Liver (tissue), 8 donors: ENCODE measurements at regions not wholly inside any gene's neighbourhood (a gene's known extent, or its start where the extent isn't known, plus 50 kb on each side); places are given as distances from the start of the nearest gene placed in this dataset.

Experiments used
- DNase-seq: peaks from one replicate; pipeline ENCODE4 v3.0.0-alpha.2; 2017; ENCODE audit warnings: low spot score
- H3K27ac ChIP-seq, 2 donors: one replicate each; pipeline ENCODE4 v1.7.0; 2013; ENCODE audit warnings: inconsistent platforms in 2 of 2, low read length in 2 of 2, control low read depth in 1 of 2, low read depth in 1 of 2, mild to moderate bottlenecking in 1 of 2
- H3K27me3 ChIP-seq, 4 donors: one replicate each; pipeline versions ENCODE4 v1.6.1 to v1.7.0; 2013; ENCODE audit warnings: low read length in 3 of 4, inconsistent platforms in 1 of 4, mild to moderate bottlenecking in 1 of 4, moderate library complexity in 1 of 4; ENCODE audit not compliant: control insufficient read depth in 4 of 4, insufficient read depth in 4 of 4
- H3K36me3 ChIP-seq, 4 donors: one replicate each; pipeline versions ENCODE4 v1.6.1 to v1.7.0; 2013; ENCODE audit warnings: low read length in 3 of 4, mild to moderate bottlenecking in 3 of 4, low read depth in 1 of 4, moderate library complexity in 1 of 4; ENCODE audit not compliant: control insufficient read depth in 4 of 4, insufficient read depth in 3 of 4
- H3K4me1 ChIP-seq, 4 donors: one replicate each; pipeline versions ENCODE4 v1.6.1 to v1.7.0; 2013; ENCODE audit warnings: low read length in 3 of 4, mild to moderate bottlenecking in 3 of 4, moderate library complexity in 1 of 4; ENCODE audit not compliant: control insufficient read depth in 4 of 4, insufficient read depth in 4 of 4
- H3K4me3 ChIP-seq, 3 donors: one replicate each; pipeline versions ENCODE4 v1.6.1 to v1.7.0; 2013; ENCODE audit warnings: low read length in 3 of 3, control low read depth in 1 of 3, low read depth in 1 of 3, mild to moderate bottlenecking in 1 of 3
- H3K9ac ChIP-seq, 2 donors: one replicate each; pipeline ENCODE4 v1.7.0; 2013; ENCODE audit warnings: low read length in 2 of 2, mild to moderate bottlenecking in 2 of 2, moderate library complexity in 2 of 2, control low read depth in 1 of 2, low read depth in 1 of 2
- H3K9me3 ChIP-seq, 4 donors: one replicate each; pipeline versions ENCODE4 v1.6.1 to v1.7.0; 2013; ENCODE audit warnings: low read length in 3 of 4; ENCODE audit not compliant: control insufficient read depth in 4 of 4
- EGR1 ChIP-seq, 2 donors: IDR thresholded peaks; 2 replicates each; pipeline ENCODE4 v1.6.1; 2016 to 2018; ENCODE audit warnings: antibody characterized with exemption in 2 of 2, low read depth in 2 of 2
- FOXA1 ChIP-seq: IDR thresholded peaks from 2 replicates; pipeline ENCODE4 v1.6.1; 2016; ENCODE audit warnings: antibody characterized with exemption
- FOXA2 ChIP-seq: IDR thresholded peaks from 2 replicates; pipeline ENCODE4 v1.6.1; 2016; ENCODE audit warnings: antibody characterized with exemption
- GABPA ChIP-seq, 2 donors: IDR thresholded peaks in 1 of 2; conservative IDR thresholded peaks in 1 of 2; 2 replicates each; pipeline ENCODE4 v1.6.1; 2016; ENCODE audit warnings: antibody characterized with exemption in 2 of 2, mild to moderate bottlenecking in 1 of 2, moderate library complexity in 1 of 2
- HNF4A ChIP-seq, 2 donors: conservative IDR thresholded peaks; 2 replicates each; pipeline ENCODE4 v1.6.1; 2016; ENCODE audit warnings: antibody characterized with exemption in 2 of 2, mild to moderate bottlenecking in 2 of 2
- HNF4G ChIP-seq: IDR thresholded peaks from 2 replicates; pipeline ENCODE4 v1.6.1; 2016; ENCODE audit warnings: antibody characterized with exemption
- JUND ChIP-seq, 2 donors: IDR thresholded peaks; 2 replicates each; pipeline ENCODE4 v1.6.1; 2016; ENCODE audit warnings: antibody characterized with exemption in 2 of 2
- NR2F2 ChIP-seq: IDR thresholded peaks from 2 replicates; pipeline ENCODE4 v1.6.1; 2016; ENCODE audit warnings: antibody characterized with exemption
- RAD21 ChIP-seq, 2 donors: IDR thresholded peaks; 2 replicates each; pipeline ENCODE4 v1.6.1; 2016; ENCODE audit warnings: antibody characterized with exemption in 2 of 2, mild to moderate bottlenecking in 2 of 2
- RXRA ChIP-seq, 2 donors: IDR thresholded peaks; 2 replicates each; pipeline ENCODE4 v1.6.1; 2017 to 2018; ENCODE audit warnings: antibody characterized with exemption in 2 of 2, mild to moderate bottlenecking in 1 of 2
- SP1 ChIP-seq: IDR thresholded peaks from 2 replicates; pipeline ENCODE4 v1.6.1; 2018; ENCODE audit warnings: antibody characterized with exemption, mild to moderate bottlenecking
- TAF1 ChIP-seq: conservative IDR thresholded peaks from 2 replicates; pipeline ENCODE4 v1.6.1; 2016; ENCODE audit warnings: antibody characterized with exemption, mild to moderate bottlenecking
- YY1 ChIP-seq: IDR thresholded peaks from 2 replicates; pipeline ENCODE4 v1.6.1; 2016; ENCODE audit warnings: antibody characterized with exemption, mild to moderate bottlenecking
- WGBS: extraction: QIAGEN DNeasy Blood & Tissue Kit; methylation state at CpG from one replicate; pipeline ENCODE4 v1.1.7; 2013; 5-methylcytosine and 5-hydroxymethylcytosine counted together
- TF ChIP-seq, protein P1 (sequence below): IDR thresholded peaks from 2 replicates; pipeline ENCODE4 v1.6.1; 2016; ENCODE audit warnings: antibody characterized with exemption, mild to moderate bottlenecking
- TF ChIP-seq, protein P2 (sequence below): IDR thresholded peaks from 2 replicates; pipeline ENCODE4 v1.6.1; 2016; ENCODE audit warnings: antibody characterized with exemption
- TF ChIP-seq, protein P3 (sequence below): fragments of 150-350 bp; IDR thresholded peaks from 2 replicates; pipeline ENCODE4 v1.5.1; 2017; ENCODE audit warnings: improper control_type of control experiment, low read depth, low read length; ENCODE audit not compliant: missing input control
- TF ChIP-seq, protein P4 (sequence below): IDR thresholded peaks from 2 replicates; pipeline ENCODE4 v1.6.1; 2016; ENCODE audit warnings: antibody characterized with exemption
- TF ChIP-seq, protein P5 (sequence below): IDR thresholded peaks from 2 replicates; pipeline ENCODE4 v1.6.1; 2016; ENCODE audit warnings: antibody characterized with exemption
- donor health status: healthy.
- donor health status: healthy.
- donor health status: healthy.
- donor health status: healthy.
- donor health status: healthy.

DNA sequence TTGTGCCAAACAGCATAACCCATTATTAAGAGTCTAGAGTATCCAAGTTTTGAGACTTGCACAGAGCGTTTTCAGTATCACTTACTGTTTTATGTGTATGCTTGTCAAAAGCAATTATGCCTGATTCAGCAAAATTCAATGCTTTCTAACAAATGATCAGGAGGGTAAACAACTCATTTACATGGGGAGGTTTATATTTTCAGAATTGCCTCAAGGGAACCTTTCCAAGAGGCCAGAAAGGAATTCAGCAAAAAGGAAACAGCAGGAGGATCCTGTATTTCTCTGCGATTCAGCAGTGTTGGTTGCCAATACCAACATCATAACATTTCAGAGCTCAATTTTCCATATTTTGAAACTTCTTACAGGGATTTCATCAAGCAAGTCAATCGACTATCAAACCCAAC lies 69.3 kb upstream of the DAB2 start:
- no peaks in the 10 kb centered on the region for H3K36me3 ChIP-seq
- no peaks in the 10 kb centered on the region for H3K27me3 ChIP-seq
- 73% methylated on average over 3 of the region's 3 CpGs for WGBS
- no peaks in the 10 kb centered on the region for H3K4me1 ChIP-seq
- no peak for DNase-seq
- H3K4me3 ChIP-seq = no peak overlapping the region
- TF ChIP-seq GABPA (IDR thresholded peaks at IDR 0.05 in 1 of 2, conservative IDR thresholded peaks at IDR 0.05 in 1 of 2) (no peak), NR2F2 (no peak), RXRA (IDR thresholded peaks at IDR 0.05) (no peak), TAF1 (no peak), SP1 (no peak), JUND (IDR thresholded peaks at IDR 0.05) (no peak), RAD21 (IDR thresholded peaks at IDR 0.05) (no peak), HNF4G (no peak), YY1 (no peak), HNF4A (conservative IDR thresholded peaks at IDR 0.05) (no peak), FOXA2 (no peak), FOXA1 (no peak), EGR1 (IDR thresholded peaks at IDR 0.05; ENCODE audit: low read depth in 2 of 2) (no peak)
- TF ChIP-seq, protein P1, sequence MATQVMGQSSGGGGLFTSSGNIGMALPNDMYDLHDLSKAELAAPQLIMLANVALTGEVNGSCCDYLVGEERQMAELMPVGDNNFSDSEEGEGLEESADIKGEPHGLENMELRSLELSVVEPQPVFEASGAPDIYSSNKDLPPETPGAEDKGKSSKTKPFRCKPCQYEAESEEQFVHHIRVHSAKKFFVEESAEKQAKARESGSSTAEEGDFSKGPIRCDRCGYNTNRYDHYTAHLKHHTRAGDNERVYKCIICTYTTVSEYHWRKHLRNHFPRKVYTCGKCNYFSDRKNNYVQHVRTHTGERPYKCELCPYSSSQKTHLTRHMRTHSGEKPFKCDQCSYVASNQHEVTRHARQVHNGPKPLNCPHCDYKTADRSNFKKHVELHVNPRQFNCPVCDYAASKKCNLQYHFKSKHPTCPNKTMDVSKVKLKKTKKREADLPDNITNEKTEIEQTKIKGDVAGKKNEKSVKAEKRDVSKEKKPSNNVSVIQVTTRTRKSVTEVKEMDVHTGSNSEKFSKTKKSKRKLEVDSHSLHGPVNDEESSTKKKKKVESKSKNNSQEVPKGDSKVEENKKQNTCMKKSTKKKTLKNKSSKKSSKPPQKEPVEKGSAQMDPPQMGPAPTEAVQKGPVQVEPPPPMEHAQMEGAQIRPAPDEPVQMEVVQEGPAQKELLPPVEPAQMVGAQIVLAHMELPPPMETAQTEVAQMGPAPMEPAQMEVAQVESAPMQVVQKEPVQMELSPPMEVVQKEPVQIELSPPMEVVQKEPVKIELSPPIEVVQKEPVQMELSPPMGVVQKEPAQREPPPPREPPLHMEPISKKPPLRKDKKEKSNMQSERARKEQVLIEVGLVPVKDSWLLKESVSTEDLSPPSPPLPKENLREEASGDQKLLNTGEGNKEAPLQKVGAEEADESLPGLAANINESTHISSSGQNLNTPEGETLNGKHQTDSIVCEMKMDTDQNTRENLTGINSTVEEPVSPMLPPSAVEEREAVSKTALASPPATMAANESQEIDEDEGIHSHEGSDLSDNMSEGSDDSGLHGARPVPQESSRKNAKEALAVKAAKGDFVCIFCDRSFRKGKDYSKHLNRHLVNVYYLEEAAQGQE = no peak
- TF ChIP-seq, protein P2, sequence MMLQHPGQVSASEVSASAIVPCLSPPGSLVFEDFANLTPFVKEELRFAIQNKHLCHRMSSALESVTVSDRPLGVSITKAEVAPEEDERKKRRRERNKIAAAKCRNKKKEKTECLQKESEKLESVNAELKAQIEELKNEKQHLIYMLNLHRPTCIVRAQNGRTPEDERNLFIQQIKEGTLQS = no peak
- TF ChIP-seq, protein P3, sequence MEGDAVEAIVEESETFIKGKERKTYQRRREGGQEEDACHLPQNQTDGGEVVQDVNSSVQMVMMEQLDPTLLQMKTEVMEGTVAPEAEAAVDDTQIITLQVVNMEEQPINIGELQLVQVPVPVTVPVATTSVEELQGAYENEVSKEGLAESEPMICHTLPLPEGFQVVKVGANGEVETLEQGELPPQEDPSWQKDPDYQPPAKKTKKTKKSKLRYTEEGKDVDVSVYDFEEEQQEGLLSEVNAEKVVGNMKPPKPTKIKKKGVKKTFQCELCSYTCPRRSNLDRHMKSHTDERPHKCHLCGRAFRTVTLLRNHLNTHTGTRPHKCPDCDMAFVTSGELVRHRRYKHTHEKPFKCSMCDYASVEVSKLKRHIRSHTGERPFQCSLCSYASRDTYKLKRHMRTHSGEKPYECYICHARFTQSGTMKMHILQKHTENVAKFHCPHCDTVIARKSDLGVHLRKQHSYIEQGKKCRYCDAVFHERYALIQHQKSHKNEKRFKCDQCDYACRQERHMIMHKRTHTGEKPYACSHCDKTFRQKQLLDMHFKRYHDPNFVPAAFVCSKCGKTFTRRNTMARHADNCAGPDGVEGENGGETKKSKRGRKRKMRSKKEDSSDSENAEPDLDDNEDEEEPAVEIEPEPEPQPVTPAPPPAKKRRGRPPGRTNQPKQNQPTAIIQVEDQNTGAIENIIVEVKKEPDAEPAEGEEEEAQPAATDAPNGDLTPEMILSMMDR = no peak
- TF ChIP-seq, protein P4, sequence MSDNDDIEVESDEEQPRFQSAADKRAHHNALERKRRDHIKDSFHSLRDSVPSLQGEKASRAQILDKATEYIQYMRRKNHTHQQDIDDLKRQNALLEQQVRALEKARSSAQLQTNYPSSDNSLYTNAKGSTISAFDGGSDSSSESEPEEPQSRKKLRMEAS = no peak
- TF ChIP-seq, protein P5, sequence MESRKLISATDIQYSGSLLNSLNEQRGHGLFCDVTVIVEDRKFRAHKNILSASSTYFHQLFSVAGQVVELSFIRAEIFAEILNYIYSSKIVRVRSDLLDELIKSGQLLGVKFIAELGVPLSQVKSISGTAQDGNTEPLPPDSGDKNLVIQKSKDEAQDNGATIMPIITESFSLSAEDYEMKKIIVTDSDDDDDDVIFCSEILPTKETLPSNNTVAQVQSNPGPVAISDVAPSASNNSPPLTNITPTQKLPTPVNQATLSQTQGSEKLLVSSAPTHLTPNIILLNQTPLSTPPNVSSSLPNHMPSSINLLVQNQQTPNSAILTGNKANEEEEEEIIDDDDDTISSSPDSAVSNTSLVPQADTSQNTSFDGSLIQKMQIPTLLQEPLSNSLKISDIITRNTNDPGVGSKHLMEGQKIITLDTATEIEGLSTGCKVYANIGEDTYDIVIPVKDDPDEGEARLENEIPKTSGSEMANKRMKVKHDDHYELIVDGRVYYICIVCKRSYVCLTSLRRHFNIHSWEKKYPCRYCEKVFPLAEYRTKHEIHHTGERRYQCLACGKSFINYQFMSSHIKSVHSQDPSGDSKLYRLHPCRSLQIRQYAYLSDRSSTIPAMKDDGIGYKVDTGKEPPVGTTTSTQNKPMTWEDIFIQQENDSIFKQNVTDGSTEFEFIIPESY = no peak
- H3K9ac ChIP-seq = no peak overlapping the region
- no peak overlapping the region for H3K27ac ChIP-seq
- peaks cover 0 to 7% (median 0%) of the 10 kb centered on the region in 4 donors for H3K9me3 ChIP-seq
